ENCODE measurements at regions not wholly inside any gene's neighbourhood (a gene's known extent, or its start where the extent isn't known, plus 50 kb on each side); places are given as distances from the start of the nearest gene placed in this dataset.

DNA sequence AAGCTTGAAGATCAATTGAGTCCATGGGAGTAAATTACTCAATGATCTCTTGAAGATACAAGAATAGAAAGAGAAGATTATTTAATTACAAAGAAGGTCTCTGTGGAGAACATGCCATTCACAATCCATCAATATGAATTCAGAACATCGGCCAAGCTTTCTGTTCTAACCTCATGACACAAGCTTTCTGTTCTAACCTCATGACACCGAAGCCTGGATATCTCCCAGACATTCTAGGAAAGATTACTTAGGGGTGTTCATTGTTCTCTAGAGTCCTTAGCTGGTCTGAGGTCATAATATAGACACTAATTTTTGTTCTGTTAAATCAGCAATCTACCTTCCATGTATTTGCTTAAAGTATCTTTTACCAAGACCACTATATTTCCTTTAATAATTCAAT lies 95.5 kb downstream of the RDH14 start:
- no peak for DNase-seq

- DNase-seq, result no peak
Measured at GRCh38 chr2:18456026-18456425, 104.4 kb downstream of the RDH14 start.

GRCh38 chr2:18455236-18455862 lies 105.1 kb downstream of the RDH14 start:
- no peak for DNase-seq

GRCh38 chr2:18454692-18455235 lies 105.7 kb downstream of the RDH14 start:
- DNase-seq, result no peak

GRCh38 chr2:18446715-18447114 lies 113.7 kb downstream of the RDH14 start:
- DNase-seq, result no peak

DNA sequence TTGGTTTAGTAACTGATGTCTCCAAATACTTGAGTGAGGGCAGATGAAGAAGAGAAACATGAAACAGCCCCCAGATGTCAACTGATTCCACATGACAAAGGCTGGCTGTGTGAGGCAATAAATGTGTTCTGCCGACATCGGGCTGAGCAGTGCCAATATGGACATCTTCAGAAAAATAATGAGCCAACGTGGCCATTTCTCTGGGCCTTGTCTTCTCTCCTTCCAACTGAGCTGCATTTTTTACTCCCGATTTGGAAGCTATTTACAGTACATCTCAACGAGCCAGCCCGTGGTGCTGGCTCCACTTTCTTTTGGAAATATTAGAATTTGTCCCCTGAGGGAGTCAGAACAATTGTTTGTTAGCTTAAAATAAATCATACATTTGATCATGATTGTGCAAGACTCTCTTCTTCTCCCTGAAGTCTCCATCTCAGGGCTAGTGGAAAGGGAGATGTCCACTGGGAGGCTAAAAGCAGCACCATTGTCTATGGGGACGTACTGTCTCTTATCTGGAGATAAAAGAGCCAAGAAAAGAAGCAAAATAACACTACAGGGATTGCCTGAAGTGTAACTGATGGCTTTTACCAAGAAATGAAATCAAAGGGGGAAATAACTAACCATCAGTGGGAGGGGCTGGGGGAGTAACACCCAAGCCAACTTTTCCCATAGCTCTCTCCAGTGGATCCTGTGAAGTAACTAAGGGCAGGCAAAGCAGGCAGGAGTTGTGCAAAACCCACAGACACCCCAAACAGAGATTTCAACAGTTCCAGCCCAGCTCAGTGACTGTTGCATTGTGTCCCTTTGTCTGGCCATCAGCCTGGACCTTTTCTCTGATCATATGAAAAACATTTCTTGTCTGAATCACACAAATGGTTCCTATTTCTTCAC lies 114.8 kb downstream of the RDH14 start:
- DNase-seq, result peak; percentile 43

DNA sequence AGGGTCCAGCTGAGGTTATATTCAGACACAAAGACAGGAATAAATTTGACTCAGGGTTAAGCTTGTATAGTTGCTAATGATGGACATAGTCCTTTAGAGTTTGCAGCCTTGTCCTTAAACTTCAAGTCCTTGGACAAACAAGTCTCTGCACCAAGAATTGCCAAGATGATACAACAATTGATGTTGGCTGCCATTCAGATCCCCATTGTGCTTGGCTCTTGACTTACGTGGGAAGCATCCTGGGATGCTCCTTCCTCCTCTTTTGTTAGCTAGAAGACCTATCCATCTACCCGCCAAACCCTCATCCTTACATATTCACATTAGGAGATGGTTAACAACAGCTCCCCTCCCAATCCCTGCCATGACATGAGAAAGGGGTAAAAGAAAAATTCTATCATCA lies 115.6 kb downstream of the RDH14 start:
- no peak for DNase-seq

- no peak for DNase-seq
Measured at GRCh38 chr2:18441583-18441982, 118.9 kb downstream of the RDH14 start.

DNA sequence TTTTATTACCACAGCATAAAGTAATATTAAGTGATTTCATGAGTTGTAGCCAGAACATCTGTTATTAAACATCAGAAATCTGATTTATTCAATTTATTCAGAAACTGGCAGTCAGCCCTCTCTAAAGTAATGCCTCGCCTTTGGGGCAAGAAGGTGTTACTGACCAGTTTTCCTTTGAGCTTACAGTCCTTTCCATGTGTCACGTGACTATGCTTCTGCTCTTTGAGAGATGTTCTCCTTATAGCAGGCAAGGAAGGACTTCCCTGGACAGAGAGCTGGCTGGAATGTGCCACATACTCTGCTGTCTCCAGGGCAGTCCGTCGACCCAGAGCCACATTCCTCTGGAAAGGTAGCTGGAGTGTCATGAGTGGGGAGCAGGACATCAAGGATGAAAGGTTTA lies 119.7 kb downstream of the RDH14 start:
- DNase-seq, result no peak

DNA sequence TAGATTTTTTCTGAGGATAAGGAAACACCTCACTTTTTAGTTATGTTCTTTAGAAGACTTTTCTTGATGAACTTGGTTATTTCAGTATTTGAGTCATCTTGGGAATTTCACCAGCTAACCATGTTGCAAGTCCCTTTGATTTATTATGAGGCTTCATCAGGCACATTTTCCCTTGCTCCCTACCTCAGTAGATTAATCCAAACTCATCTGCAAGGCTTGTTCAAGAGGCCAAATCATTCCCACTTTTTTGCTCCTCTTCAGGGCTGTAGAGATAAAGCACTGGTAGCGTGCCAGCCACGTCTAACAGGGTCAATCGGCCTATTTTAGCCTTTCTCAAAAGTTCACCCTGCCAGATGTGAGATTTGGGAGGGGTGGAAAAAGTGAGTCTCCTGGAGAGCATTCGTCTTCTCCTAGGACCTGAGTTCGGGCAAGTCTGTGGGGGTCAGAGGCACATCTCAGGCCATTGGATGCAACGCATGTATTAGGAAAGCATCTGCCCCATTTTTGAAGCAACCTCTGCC lies 120.3 kb downstream of the RDH14 start:
- DNase-seq, result no peak

DNA sequence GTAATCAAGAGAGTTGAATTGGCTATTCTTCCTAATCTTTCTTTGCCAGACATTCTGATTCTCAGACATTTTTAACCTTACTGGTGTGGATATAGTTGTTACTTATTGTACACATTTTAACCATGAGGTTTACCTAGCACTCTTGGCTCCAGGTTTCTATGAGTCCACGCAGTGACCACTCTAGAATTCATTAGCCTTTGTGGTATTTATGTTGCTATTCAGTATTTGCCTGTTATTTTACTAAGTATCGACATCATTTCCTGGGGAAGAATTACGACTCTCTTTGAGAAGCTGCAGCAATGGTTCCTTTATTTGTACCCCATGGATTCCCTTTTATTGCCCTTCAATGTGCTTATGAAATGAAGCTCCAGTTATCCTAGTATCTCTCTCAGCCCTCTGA lies 120.7 kb downstream of the RDH14 start:
- no peak for DNase-seq

- no peak for DNase-seq
Measured at GRCh38 chr2:18437909-18438308, 122.5 kb downstream of the RDH14 start.

DNA sequence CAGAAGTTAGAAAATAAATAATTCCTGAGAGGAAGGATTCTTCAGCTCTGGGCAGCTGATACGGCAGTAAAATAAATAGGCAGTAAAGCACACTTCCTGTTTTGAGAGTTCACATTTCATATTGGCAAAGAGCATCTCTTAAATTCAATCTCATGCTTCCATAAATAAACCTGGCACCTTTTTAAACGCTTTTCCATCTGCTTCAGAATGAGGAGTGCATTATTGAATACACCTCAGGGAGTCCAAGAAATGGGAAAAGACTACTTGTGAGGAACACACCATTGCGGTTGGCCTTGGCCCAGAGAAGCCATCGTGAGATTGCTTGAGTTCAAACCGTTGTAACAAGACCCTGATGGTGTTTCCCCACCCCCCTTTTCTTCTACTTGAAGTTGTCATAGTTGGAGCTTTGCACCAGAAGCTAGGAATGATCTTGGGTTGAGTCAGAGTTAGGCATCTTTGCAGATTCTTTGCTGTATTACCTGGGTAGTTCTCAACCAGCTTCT lies 123.9 kb downstream of the RDH14 start:
- DNase-seq, result peak; percentile 32

DNA sequence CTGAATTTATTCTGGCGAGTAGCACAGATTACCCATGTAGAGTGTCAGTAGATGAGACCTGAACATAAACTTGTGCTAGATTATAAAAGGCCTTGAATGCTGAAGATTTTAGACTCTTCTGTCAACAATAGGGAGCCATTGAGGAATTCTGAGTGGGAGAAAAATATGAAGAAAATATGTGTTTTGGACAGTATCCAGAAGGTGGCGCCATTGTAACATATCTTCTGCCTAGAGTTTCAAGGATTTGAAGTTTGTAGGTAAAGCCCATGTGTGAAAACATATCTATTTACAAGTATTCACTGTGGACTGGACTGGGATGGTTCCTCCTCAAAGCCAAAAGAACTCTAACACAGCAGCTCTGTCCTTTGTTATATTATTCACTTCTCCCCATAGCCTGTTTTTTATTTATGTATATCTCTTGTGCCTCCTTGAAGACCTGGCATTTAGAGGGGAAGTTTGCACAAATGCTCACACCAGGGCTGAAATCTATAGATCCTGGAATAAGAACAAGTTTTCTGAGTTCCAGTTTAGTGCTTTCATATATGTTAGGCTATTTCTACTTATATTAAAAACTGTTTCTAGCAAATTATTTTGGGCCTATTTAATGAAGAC lies 124.9 kb downstream of the RDH14 start:
- DNase-seq, result peak; percentile 68

- DNase-seq, result no peak
Measured at GRCh38 chr2:18433872-18434271, 126.6 kb downstream of the RDH14 start.

GRCh38 chr2:18432999-18433398 lies 127.5 kb downstream of the RDH14 start:
- no peak for DNase-seq

DNA sequence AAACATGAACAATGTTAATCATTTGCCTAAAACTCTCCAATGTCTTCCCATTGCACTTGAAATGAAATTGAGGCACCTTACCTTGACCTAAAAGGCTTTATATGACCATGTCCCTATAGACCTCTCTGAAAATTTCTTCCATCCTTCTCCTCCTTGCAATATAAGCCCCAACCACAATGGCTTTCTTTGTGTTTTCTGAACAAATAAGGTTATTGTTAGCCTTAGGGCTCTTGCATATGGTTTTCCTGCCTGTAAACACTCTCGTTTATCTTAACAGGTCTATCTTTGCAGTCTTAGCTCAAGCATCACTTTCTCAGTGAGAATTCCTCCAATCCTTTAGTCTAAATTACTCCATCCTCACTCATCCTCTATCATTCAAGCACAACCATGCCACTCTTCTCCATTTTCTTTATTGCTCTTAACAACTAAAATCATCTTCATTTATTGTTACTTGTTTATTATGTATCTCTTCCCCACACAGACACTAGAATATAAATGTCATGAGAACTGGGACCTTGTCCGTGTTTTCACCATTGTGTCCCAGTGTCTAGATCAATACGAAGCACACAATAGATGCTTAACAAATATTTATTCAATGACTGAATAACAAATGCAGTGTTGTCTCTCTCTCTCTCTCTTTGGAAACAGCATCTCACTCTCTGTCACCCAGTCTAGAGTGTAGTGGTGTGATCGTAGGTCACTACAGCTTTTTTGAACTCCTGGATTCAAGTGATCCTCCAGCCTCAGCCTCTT lies 129.3 kb downstream of the RDH14 start:
- DNase-seq, result no peak

DNA sequence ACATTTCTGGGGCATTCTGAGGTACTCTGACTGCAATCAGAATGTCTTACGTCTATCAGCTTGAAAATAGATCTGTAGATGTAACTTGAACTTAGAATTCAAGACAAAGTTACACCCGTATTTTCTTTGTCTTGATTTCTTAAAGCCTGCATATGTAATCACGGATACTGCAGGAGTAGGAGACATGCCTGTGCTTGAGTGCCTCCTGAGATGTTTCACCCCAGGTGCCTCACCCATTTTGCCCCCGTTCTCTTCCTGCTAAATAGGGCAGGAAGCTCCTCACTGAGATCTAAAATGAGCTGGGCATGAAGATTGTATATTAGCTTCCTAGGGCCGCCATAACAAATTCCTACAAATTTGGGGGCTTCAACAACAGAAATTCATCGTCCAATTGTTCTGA lies 131.9 kb downstream of the RDH14 start:
- no peak for DNase-seq

GRCh38 chr2:18427762-18428161 lies 132.7 kb downstream of the RDH14 start:
- no peak for DNase-seq

DNA sequence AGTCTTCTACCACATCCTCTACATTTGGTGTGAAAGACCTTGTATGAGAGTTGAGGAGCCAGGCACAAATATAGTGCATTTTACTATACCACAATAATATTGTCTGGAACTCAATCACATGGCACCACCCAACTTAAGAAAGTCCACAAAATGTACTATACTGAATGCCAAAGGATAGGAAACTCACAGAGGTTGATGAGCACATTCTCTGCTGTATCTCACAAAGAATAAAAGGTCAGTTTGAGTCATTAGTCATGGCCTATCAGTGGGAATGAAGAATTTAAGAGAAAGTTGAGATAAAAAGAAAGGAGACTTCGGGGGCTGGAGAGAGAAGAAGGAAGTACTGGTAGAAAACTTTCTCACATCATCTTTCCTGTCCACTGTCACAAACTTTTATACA lies 134.3 kb downstream of the RDH14 start:
- no peak for DNase-seq

- no peak for DNase-seq
Measured at GRCh38 chr2:18425210-18425703, 135.2 kb downstream of the RDH14 start.

DNA sequence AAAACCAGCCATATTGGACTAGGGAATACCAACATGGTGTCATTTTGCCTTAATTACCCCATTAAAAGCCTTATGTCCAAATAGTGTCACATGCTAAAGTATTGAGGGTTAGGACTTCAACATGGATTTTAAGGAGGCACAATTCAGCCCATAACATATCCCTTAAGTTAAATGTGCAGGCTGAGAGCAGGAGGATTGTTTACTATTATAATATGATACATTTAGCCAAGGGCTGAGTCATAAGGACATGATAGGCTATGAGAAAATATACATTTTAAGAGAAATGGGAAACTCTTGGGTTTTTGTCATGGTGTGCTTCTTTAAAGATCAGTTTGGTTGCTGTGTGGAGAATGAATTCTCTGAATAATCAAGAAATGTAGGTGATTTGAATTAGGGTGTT lies 136.8 kb downstream of the RDH14 start:
- no peak for DNase-seq

Data from NCI-H2171 treated with DMSO at 0.1 percent for 48 hours (cell line).